K562 (cell line): ENCODE measurements at regions not wholly inside any gene's neighbourhood (a gene's known extent, or its start where the extent isn't known, plus 50 kb on each side); places are given as distances from the start of the nearest gene placed in this dataset.

Source experiments
- CTBP1 ChIP-seq: fragments of 450-650 bp; IDR thresholded peaks from 2 replicates; pipeline ENCODE4 v1.6.1; 2016; ENCODE audit warnings: borderline replicate concordance
- HDAC3 ChIP-seq: fragments of 450-650 bp; IDR thresholded peaks from 2 replicates; pipeline ENCODE4 v1.6.1; 2018; ENCODE audit warnings: borderline replicate concordance, mild to moderate bottlenecking, moderate library complexity; ENCODE audit not compliant: partially characterized antibody
- TF ChIP-seq, protein P1 (sequence below): fragments of 450-650 bp; IDR thresholded peaks from 2 replicates; pipeline ENCODE4 v1.6.1; 2016; ENCODE audit warnings: mild to moderate bottlenecking, moderate library complexity
- TF ChIP-seq, protein P2 (sequence below): fragments of 200-800 bp; sonication (Bioruptor generic); IDR thresholded peaks from 2 replicates; pipeline ENCODE4 v1.6.1; 2016; ENCODE audit warnings: missing genetic modification characterization, missing compliant biosample characterization
- TF ChIP-seq, protein P3 (sequence below): fragments of 250-450 bp; sonication (Bioruptor Pico); IDR thresholded peaks from 2 replicates; pipeline ENCODE4 v1.4.0; 2020; ENCODE audit warnings: mild to moderate bottlenecking, moderate library complexity, borderline replicate concordance
- TF ChIP-seq, protein P4 (sequence below): IDR thresholded peaks from 2 replicates; pipeline ENCODE4 v1.6.1; 2016; ENCODE audit warnings: missing genetic modification characterization, missing compliant biosample characterization

DNA sequence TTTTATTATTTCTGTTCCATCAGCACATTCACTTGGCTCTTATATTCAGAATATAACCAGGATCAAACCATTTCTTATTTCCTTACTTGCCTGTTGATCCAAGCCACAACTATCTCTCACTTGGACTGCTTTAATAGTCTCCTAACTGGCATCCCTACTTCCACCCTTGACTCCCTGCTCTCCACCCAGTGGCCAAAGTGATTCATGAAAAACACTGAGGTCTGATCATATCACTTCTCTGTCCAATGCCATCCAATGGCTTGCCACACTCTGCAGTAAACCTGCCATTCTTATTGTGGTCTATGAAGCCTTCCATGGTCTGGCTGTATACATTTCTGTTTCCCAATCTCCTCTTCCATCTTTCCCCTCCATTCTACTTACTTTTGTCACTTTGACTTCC is 576.1 kb downstream of the PDCD6IP start (continued):
- TF ChIP-seq, protein P1, sequence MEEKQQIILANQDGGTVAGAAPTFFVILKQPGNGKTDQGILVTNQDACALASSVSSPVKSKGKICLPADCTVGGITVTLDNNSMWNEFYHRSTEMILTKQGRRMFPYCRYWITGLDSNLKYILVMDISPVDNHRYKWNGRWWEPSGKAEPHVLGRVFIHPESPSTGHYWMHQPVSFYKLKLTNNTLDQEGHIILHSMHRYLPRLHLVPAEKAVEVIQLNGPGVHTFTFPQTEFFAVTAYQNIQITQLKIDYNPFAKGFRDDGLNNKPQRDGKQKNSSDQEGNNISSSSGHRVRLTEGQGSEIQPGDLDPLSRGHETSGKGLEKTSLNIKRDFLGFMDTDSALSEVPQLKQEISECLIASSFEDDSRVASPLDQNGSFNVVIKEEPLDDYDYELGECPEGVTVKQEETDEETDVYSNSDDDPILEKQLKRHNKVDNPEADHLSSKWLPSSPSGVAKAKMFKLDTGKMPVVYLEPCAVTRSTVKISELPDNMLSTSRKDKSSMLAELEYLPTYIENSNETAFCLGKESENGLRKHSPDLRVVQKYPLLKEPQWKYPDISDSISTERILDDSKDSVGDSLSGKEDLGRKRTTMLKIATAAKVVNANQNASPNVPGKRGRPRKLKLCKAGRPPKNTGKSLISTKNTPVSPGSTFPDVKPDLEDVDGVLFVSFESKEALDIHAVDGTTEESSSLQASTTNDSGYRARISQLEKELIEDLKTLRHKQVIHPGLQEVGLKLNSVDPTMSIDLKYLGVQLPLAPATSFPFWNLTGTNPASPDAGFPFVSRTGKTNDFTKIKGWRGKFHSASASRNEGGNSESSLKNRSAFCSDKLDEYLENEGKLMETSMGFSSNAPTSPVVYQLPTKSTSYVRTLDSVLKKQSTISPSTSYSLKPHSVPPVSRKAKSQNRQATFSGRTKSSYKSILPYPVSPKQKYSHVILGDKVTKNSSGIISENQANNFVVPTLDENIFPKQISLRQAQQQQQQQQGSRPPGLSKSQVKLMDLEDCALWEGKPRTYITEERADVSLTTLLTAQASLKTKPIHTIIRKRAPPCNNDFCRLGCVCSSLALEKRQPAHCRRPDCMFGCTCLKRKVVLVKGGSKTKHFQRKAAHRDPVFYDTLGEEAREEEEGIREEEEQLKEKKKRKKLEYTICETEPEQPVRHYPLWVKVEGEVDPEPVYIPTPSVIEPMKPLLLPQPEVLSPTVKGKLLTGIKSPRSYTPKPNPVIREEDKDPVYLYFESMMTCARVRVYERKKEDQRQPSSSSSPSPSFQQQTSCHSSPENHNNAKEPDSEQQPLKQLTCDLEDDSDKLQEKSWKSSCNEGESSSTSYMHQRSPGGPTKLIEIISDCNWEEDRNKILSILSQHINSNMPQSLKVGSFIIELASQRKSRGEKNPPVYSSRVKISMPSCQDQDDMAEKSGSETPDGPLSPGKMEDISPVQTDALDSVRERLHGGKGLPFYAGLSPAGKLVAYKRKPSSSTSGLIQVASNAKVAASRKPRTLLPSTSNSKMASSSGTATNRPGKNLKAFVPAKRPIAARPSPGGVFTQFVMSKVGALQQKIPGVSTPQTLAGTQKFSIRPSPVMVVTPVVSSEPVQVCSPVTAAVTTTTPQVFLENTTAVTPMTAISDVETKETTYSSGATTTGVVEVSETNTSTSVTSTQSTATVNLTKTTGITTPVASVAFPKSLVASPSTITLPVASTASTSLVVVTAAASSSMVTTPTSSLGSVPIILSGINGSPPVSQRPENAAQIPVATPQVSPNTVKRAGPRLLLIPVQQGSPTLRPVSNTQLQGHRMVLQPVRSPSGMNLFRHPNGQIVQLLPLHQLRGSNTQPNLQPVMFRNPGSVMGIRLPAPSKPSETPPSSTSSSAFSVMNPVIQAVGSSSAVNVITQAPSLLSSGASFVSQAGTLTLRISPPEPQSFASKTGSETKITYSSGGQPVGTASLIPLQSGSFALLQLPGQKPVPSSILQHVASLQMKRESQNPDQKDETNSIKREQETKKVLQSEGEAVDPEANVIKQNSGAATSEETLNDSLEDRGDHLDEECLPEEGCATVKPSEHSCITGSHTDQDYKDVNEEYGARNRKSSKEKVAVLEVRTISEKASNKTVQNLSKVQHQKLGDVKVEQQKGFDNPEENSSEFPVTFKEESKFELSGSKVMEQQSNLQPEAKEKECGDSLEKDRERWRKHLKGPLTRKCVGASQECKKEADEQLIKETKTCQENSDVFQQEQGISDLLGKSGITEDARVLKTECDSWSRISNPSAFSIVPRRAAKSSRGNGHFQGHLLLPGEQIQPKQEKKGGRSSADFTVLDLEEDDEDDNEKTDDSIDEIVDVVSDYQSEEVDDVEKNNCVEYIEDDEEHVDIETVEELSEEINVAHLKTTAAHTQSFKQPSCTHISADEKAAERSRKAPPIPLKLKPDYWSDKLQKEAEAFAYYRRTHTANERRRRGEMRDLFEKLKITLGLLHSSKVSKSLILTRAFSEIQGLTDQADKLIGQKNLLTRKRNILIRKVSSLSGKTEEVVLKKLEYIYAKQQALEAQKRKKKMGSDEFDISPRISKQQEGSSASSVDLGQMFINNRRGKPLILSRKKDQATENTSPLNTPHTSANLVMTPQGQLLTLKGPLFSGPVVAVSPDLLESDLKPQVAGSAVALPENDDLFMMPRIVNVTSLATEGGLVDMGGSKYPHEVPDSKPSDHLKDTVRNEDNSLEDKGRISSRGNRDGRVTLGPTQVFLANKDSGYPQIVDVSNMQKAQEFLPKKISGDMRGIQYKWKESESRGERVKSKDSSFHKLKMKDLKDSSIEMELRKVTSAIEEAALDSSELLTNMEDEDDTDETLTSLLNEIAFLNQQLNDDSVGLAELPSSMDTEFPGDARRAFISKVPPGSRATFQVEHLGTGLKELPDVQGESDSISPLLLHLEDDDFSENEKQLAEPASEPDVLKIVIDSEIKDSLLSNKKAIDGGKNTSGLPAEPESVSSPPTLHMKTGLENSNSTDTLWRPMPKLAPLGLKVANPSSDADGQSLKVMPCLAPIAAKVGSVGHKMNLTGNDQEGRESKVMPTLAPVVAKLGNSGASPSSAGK, result no peak
- TF ChIP-seq, protein P2, sequence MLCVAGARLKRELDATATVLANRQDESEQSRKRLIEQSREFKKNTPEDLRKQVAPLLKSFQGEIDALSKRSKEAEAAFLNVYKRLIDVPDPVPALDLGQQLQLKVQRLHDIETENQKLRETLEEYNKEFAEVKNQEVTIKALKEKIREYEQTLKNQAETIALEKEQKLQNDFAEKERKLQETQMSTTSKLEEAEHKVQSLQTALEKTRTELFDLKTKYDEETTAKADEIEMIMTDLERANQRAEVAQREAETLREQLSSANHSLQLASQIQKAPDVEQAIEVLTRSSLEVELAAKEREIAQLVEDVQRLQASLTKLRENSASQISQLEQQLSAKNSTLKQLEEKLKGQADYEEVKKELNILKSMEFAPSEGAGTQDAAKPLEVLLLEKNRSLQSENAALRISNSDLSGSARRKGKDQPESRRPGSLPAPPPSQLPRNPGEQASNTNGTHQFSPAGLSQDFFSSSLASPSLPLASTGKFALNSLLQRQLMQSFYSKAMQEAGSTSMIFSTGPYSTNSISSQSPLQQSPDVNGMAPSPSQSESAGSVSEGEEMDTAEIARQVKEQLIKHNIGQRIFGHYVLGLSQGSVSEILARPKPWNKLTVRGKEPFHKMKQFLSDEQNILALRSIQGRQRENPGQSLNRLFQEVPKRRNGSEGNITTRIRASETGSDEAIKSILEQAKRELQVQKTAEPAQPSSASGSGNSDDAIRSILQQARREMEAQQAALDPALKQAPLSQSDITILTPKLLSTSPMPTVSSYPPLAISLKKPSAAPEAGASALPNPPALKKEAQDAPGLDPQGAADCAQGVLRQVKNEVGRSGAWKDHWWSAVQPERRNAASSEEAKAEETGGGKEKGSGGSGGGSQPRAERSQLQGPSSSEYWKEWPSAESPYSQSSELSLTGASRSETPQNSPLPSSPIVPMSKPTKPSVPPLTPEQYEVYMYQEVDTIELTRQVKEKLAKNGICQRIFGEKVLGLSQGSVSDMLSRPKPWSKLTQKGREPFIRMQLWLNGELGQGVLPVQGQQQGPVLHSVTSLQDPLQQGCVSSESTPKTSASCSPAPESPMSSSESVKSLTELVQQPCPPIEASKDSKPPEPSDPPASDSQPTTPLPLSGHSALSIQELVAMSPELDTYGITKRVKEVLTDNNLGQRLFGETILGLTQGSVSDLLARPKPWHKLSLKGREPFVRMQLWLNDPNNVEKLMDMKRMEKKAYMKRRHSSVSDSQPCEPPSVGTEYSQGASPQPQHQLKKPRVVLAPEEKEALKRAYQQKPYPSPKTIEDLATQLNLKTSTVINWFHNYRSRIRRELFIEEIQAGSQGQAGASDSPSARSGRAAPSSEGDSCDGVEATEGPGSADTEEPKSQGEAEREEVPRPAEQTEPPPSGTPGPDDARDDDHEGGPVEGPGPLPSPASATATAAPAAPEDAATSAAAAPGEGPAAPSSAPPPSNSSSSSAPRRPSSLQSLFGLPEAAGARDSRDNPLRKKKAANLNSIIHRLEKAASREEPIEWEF (CRISPR knock-in tag), result no peak
- TF ChIP-seq, protein P3, sequence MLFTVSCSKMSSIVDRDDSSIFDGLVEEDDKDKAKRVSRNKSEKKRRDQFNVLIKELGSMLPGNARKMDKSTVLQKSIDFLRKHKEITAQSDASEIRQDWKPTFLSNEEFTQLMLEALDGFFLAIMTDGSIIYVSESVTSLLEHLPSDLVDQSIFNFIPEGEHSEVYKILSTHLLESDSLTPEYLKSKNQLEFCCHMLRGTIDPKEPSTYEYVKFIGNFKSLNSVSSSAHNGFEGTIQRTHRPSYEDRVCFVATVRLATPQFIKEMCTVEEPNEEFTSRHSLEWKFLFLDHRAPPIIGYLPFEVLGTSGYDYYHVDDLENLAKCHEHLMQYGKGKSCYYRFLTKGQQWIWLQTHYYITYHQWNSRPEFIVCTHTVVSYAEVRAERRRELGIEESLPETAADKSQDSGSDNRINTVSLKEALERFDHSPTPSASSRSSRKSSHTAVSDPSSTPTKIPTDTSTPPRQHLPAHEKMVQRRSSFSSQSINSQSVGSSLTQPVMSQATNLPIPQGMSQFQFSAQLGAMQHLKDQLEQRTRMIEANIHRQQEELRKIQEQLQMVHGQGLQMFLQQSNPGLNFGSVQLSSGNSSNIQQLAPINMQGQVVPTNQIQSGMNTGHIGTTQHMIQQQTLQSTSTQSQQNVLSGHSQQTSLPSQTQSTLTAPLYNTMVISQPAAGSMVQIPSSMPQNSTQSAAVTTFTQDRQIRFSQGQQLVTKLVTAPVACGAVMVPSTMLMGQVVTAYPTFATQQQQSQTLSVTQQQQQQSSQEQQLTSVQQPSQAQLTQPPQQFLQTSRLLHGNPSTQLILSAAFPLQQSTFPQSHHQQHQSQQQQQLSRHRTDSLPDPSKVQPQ (CRISPR knock-in tag), result no peak
- TF ChIP-seq, protein P4, sequence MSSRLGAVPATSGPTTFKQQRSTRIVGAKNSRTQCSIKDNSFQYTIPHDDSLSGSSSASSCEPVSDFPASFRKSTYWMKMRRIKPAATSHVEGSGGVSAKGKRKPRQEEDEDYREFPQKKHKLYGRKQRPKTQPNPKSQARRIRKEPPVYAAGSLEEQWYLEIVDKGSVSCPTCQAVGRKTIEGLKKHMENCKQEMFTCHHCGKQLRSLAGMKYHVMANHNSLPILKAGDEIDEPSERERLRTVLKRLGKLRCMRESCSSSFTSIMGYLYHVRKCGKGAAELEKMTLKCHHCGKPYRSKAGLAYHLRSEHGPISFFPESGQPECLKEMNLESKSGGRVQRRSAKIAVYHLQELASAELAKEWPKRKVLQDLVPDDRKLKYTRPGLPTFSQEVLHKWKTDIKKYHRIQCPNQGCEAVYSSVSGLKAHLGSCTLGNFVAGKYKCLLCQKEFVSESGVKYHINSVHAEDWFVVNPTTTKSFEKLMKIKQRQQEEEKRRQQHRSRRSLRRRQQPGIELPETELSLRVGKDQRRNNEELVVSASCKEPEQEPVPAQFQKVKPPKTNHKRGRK (tag), result no peak
- TF ChIP-seq CTBP1, result no peak
- no peak for TF ChIP-seq HDAC3
